CD4-positive, alpha-beta T cell treated with Interleukin-17A for 4 hours (primary cell): ENCODE measurements at regions not wholly inside any gene's neighbourhood (a gene's known extent, or its start where the extent isn't known, plus 50 kb on each side); places are given as distances from the start of the nearest gene placed in this dataset.
"Not testable (repeated sequence)": the region's sequence is repeated elsewhere in the genome, so short reads cannot be mapped to it uniquely, and the experiment has no call there.

Experiments used
- DNase-seq: peaks from one replicate; pipeline ENCODE4 v3.0.0-alpha.2; 2020; ENCODE audit warnings: mixed read lengths

DNA sequence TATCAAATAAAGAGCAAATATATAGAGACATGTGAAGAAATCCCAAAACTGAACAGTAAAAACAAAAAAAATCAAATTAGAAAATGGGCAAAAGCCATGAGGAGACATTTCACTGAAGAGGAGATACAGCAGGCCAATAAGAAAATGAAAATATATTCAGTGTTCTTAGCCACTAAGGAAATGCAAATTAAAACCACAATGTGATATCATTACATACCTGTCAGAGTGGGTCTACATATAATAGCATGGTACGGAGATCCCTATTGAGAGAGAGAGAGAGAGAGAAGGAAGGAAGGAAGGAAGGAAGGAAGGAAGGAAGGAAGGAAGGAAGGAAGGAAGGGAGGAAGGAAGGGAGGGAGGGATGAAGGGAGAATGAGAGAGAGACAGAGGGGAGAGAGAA lies 707.0 kb upstream of the ACTRT1 start:
- DNase-seq = no peak

DNA sequence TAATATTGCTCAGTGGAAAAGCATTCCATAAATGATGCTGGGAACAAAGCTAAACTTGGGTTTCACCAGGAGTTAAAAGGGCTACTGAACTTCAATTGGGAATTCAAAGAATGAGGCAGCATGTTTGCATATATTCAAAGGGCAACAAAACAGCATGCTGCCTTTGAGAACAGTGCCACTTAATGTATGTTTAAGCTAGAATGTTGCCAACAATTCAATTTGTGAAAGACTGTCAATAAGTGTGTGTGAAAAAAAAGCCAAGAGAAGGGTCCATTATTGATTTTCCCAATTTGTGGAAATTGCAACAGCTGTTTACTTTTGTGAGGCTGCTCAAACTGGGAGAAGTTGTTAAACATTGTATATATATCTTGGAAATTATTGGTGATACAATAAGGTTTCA lies 701.9 kb upstream of the ACTRT1 start:
- DNase-seq = no peak

DNA sequence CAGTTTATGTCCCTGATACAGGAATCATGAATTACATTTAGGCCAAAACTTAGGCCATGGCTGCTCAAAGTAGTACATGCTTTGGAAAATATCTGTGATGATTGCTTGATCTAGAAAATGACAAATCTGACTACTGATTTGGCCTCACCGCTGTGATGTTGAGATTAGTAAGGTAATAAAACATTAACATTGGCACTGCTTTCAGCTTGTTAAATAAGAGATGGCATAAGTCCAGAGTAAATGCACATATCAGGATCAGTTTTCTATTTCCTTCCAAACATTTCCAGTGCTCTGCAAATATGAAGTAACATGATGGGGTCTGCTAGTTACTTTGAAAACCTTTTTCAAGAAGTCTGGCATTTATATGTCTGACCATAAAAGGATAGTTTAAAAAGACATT lies 687.3 kb upstream of the ACTRT1 start:
- DNase-seq = no peak

DNA sequence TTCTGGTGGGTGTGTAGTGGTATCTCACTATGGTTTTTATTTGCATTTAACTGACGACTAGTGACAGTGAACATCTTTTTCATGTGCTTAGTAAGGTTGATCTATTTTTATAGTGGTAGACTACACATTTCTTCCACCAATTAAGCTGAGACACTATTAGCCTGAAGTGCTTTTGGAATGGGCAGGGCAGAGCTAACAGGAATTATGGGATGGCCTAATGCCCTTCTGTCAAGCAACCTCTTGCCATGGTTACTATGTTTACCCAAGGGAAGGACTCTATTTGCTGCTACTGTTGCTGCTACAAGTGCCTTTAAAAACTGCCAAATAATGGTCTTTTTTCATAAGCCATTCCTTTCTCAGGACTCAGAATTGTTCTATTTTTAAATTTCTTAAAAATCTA lies 676.7 kb upstream of the ACTRT1 start:
- no peak for DNase-seq

DNA sequence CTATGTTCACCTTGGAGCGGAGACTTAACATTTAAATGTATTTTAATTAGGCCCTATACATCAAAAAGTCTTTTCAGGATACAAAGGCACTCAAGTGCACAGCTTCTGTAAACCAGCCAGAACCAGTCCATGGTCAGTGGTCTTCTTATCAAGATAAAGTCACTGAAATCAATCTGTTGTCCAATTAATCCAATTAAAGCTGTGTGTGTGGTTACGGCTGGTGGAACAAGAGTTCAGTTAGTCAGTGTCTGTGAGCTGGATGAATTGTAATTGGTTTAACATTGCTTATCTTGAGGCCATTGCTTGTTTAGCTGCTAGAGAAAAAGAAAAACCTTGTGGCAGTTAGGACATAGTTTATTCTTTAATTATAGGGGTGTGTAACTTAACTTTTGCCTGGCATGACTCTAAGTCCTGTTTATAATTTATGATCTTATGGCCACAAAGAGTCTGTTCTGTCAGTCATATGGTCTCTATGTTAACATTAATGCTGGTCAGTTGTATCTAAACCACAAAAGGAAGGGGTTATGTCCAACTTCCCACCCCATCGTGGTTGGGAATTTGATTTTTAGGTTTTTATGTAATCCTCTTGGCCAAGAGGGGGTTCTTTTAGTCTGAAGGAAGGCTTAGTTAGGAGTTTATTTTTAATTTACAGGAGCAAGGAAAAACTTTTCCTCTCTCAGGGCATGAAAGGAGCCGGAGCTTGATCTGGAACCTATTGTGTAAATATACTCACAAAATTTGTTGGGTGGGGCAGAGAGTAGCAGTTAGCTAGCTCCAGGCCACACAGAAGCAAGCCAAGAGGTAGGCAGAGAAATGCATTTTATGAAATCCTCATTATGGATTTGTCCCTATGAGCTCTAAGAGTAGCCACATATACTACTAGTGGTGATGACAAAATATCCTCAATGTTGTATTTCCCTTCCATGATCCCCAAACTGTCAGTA lies 665.7 kb upstream of the ACTRT1 start:
- DNase-seq = no peak

DNA sequence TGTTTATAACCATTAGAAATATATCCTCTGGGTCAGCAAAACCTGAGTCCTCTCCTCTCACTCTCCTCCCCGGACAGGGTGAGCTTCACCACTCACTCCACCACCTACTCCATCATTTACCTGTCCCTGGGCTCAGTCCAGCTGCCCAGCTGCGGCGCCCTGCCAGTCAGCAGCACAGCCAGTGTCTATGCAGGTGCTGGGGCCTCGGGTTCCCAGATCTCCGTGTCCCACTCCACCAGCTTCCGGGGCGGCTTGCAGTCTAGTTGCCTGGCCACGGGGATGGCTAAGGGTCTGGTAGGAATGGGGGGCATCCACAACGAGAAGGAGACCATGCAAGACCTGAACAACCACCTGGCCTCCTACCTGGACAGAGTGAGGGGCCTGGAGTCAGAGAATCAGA lies 662.2 kb upstream of the ACTRT1 start:
- no peak for DNase-seq

DNA sequence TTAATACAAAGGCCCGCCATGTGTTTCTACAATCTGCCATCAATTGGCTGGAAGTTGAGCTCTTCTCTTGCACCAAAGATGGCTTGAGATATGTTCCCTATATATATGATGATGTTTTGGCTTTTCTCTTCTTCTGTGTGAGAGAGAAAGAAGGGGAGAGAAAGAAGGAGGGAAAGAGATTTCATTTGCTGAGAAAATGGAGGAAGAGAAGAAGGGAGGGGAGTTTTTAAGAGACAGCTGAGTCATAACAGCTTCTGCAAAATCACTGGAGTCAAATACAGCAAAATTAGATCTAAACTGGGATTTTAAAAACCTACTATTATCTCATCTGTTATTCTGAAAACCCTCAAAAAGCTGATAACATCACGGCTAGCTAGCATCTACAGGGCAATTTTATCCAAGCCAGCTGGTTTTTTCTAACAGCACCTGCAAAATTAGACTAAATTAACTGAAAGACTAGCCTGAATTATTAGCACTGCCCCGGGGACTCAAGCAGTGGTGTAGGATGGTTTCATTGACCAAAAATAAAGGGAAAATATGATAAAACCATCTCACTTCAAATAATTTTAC lies 647.6 kb upstream of the ACTRT1 start:
- no peak for DNase-seq

DNA sequence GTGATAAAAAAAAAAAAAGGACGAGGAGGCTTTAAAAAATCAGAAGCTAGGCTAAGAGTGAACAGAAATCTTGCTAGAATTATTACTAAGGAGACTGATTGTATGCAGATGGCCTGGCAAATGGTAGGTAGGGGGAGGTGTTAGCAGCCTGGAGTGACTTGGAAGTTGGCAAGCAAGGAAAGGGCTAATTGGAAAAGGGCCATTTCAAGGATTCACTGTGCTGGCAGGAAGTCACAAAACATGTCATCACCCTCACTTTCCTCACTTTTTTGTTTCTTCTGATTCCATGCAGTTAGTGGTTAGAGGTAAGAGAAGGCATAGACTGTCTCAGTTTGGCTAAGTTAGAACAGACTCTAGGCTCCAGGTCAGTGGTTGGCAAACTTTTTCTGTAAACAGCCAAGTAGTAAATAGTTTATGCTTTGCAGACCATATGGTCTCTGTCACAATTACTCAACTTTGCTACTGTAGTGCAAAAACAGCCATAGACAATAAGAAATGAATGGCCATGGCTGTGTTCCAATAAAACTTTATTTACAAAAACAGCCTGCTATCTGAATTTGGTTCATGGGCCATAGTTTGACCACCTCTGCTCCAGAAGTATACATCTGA lies 646.5 kb upstream of the ACTRT1 start:
- DNase-seq = no peak

DNA sequence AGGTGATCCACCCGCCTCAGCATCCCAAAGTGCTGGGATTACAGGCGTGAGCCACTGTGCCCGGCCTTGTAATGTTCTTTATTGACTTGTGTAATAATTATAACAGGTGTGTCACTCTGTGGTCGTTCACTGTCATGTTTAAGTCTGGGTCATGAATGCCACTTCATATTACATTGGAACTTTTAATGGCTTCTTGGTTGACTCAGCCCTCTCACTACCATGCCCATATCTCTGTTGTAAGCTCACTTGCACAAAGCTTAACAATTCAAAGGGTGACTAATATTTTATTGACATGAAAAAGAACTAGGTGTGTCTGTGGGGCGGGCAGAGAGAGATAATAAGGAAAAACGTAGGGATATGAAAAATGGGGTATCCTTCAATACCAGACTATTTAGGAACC lies 639.7 kb upstream of the ACTRT1 start:
- no peak for DNase-seq

DNA sequence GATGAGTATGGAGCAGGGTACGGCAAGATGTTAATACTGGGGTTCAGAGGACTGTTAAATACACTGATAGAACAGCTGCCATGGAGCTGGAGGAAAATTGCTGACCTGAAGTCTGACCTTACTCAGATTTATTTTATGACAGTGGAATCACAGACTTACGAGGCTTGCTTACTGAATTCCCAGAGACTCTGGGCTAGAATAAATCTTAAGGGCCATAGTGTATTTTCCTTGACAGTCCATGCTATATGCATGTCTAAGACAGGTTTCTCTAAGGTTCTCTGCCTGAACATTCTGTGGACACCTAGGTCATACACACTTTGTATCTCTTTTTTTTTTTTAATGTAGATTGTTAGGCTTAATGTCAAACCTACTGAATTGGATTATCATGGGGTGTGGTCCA lies 633.2 kb upstream of the ACTRT1 start:
- DNase-seq = no peak

DNA sequence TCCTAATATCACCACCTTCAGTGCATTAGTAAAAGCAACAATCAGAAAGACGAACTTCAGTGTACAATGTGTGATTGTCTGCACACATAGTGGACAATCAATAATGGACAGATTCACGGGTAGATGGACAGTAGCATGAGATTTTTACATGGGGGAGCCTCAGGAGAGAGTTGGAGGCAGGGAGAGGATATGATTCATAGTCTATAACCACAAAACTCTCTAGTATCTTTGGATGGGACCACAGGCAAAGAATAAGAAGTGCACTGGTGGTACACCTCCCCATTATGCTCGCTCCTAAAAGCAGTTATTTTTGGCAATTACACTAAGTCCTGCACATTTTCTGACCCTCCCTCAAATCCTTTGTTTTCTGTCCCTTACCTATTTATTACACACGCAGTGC lies 624.4 kb upstream of the ACTRT1 start:
- DNase-seq = no peak

DNA sequence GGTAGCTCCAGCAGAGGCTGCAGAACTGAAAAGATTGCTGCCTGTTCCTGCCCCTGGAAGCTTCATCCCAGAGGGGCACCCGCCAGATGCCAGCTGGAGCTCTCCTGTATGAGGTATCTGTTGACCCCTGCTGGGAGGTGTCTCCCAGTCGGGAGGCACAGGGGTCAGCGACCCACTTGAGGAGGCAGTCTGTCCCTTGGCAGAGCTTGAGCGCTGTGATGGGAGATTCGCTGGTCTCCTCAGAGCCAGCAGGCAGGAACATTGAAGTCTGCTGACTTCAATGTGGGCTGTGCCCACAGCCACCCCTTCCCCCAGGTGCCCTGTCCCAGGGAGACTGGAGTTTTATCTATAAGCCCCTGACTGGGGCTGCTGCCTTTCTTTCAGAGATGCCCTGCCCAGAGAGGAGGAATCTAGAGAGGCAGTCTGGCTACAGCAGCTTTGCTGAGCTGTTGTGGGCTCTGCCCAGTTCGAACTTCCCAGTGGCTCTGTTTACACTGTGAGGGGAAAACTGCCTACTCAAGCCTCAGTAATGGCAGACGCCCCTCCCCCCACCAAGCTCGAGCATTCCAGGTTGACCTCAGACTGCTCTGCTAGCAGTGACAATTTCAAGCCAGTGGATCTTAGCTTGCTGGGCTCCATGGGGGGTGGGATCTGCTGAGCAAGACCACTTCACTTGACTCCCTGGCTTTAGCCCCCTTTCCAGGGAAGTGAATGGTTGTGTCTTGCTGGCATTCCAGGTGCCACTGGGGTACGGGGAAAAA lies 622.3 kb upstream of the ACTRT1 start:
- DNase-seq = not testable (repeated sequence)

DNA sequence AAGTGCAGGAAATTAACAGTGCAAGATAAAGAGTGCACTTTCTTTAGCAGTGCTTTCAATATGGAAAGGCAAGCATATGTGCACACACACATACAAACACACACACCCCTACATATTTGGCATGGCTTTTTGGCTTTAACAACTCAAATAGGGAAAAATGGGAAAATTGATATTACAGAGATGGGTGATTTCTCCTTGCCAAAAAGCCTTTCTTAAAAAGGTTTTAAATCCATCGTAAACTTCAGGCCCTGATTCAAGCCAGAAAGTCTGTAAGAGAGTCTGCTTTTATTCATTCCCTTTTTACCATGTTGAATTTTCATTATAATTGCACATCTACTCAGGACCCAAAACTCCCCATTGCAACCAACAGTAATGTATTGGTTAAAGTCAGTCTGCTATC lies 612.0 kb upstream of the ACTRT1 start:
- DNase-seq = no peak

DNA sequence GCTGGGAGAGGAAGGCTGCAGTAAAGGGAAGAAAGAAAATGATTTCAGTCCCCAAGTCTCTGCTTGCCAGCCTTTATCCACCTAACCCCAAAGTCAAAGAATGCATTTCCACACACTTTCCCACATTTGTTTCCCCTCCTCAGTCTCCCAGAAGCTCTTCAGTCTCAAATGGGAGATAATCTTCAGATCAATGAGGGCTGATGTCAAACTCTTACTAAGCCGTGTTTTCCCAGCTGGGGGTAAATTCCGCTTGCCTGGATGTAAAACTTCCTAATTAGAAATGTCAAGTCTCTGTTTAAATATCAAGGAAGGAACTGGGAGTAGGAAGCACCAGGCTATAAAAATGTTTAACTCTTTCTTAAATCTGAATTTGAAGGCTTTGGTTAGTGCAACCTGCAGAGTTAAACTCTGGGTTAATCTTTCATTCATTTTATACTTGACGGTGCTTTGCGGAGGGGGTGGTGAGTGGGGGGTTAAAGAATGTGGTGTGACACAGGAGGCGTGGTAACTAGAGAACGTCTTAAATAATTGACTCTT lies 601.4 kb upstream of the ACTRT1 start:
- DNase-seq = no peak

DNA sequence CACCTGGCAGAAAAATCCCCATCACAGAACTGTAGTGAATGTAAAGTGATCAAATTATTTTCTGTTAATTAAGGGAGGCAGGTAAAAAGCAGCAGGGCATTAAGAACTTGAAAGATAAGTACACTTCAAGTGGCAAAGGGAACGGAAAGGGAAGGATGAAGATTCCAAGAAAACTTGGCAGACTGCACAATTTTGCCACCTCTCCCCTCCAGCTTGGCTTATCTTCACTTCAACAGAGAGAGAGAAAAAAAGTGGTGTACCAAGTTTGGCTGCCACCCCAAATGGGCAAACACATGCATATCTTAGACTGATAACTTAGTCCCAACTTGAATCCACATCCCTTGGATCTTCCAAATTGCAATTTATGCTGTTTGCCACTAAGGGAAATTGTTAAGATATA lies 598.1 kb upstream of the ACTRT1 start:
- DNase-seq = no peak

DNA sequence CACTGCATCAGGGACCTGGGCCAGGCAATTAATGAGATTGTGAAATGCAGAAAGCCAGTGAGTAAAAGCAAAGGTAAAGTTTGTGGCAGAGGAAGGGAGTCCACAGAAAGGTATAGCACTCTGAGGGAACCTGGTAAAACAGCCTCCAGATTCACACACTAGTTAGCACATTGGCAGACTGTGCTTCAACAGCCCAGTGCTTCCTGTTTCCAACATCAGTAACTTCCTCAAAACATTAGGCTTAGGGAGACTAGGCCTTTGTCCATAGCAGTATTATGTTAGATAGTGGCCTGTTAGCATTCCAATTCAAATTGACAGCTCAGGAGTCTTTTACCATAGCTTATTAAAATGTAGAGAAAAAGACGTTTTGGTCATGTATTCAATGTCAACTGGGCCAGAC lies 582.6 kb upstream of the ACTRT1 start:
- no peak for DNase-seq

DNA sequence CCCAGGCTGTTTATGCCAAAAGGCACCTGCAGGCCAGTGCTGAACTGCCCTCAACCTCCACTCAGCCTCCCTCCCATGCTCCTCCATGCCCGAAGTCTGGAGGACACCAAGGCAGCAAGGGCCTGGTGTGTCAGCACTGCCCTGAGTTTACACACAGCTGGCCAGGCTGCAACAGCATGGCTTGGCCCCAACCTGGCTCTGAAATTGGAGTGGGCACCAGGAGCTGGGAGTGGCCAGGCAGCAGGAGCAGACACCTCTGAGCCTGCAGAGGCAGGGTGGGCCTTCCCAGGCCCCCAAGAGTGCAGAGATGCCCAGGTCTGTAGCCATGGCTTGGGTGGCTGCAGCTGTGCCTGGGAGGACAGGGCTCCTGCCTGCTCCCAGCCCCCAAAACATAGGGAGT lies 571.2 kb upstream of the ACTRT1 start:
- no peak for DNase-seq

DNA sequence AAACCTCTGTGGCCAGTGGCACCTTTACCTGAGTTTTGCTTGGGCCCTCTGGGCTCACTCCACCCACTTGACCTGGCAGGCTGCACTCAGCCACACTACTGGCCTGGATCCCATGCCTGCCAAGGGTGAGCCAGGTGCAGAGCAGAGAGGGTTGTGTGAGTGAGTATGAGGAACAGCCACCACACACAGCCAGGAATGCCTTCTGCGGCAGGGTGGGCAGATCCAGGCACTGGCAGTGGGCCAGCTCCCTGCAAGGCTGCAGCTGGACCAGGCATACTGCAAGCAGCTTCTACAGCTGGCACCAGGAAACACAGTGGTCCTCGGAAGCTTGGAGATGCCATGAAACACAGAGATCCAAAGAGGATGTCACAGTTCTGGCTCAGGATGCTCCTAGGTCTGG lies 570.1 kb upstream of the ACTRT1 start:
- DNase-seq = no peak

DNA sequence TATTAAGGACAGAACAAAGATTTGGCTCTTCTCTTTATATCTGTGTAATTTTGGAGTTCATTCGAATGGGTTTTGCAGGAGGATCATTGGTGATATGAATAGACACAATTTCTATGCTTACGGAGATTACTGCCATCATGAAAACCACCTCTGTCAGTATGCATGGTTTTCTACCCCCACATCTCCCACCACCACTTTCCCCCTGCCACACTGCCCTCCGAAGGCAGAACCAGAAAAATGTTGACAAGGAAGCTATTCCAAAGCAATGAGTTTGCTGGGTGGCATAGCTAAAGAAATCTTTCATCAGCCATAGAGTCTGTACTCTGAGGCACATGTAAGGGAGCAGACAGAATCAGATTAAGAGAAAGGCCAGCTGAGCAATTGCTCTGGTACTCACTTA lies 567.3 kb upstream of the ACTRT1 start:
- DNase-seq = no peak

DNA sequence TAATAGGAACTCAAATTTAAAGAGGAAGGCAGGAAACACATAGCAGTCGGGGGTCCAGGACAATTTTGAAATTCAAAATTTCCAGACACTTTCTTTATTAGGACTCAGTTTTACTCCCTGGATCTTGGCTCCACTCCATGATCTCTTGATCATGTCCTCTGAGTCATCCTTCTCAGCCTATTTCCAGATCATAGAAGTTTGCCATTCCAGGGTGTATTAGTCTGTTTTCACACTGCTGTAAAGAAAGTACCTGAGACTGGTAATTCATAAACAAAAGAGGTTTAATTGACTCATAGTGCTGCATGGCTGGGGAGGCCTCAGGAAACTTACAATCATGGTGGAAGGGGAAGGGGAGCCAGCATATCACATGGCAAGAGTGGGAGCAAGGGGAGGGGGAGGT lies 564.7 kb upstream of the ACTRT1 start:
- no peak for DNase-seq

DNA sequence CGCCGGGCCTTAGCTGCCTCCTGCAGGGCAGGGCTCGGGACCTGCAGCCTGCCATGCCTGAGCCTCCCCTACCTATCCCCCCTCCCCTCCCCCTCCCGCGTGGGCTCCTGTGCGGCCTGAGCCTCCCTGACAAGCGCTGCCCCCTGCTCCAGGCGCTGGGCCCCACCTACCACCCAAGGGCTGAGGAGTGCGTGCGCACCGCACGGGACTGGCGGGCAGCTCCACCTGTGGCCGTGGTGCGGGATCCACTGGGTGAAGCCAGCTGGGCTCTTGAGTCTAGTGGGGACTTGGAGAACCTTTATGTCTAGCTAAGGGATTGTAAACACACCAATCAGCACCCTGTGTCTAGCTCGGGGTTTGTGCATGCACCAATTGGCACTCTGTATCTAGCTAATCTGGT lies 554.6 kb upstream of the ACTRT1 start:
- not testable (repeated sequence) for DNase-seq

DNA sequence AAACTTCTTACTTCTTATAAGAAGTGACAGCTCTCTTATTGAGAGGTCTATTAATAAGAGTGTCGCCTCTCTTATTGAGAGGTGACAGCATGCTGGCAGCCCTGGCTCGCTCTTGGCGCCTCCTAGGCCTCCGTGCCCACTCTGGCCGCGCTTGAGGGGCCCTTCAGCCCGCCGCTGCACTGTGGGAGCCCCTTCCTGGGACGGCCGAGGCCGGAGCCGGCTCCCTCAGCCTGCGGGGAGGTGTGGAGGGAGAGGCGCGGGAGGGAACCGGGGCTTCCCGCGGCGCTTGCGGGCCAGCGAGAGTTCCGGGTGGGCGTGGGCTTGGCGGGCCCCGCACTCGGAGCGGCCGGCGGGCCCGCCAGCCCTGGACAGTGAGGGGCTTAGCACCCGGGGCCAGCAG lies 554.2 kb upstream of the ACTRT1 start:
- not testable (repeated sequence) for DNase-seq

DNA sequence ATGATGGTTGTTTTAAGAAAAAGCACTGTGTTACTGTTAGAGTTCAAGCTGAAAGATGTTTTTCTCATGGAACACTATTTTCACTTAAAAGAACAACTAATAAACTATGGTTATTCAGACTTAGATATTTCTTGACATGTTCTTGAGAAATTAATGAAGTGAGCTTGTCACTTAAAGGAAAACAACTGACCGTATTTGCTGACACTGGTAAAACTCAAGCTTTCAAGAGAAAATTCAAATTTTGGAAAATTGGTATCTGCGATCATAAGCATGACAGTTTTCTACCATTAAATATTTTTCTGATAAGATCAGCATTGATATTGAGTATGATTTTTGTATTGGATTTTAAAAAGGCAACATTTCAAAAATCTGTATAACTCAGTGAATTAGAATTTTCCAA lies 549.5 kb upstream of the ACTRT1 start:
- no peak for DNase-seq
